ENCODE measurements at regions not wholly inside any gene's neighbourhood (a gene's known extent, or its start where the extent isn't known, plus 50 kb on each side); places are given as distances from the start of the nearest gene placed in this dataset.

GRCh38 chr4:180059216-180059881, 2183.9 kb upstream of the TENM3 start:
- Histone ChIP-seq H3K27ac (peak overlapping the region in 1 of 2 donors; percentile 80), H3K4me3 (peak overlapping the region; percentile 64 to 91 (median 86)), H3K4me1 (replicated peaks in 1 of 2) (peaks cover 0 to 8% of the 10 kb centered on the region in 2 donors)
- WGBS, 10 experiments: 0 to 1% (median 0%) methylated on average over 1 to 27 of the region's 44 CpGs; no CpG with 5 or more reads in 1 of the 10 experiments
- in situ Hi-C loops (cut with MboI; ENCODE audit: low pct_unique_long_range_greater_than_20kb in 2 of 9, low sequenced_read_pairs in 9 of 9, unreplicated experiment in 9 of 9): no loop called here
- ATAC-seq (replicated peaks in 6 of 8): peak in 6 of 8 experiments; percentile 8 to 15 (median 11)

- ATAC-seq (replicated peaks in 6 of 8): no peak
- peak overlapping the region; percentile 64 to 91 (median 86) for H3K4me3 ChIP-seq
- in situ Hi-C loops (cut with MboI; ENCODE audit: low pct_unique_long_range_greater_than_20kb in 2 of 9, low sequenced_read_pairs in 9 of 9, unreplicated experiment in 9 of 9): no loop called here
- no peak overlapping the region for H3K27ac ChIP-seq
- H3K4me1 ChIP-seq (replicated peaks in 1 of 2): peaks cover 0 to 8% of the 10 kb centered on the region in 2 donors
- 2 to 29% (median 8%) methylated on average over 2 to 6 of the region's 6 CpGs for WGBS, 10 experiments
Measured at GRCh38 chr4:180060159-180060889, 2182.9 kb upstream of the TENM3 start.

GRCh38 chr4:180081072-180081471, 2162.1 kb upstream of the TENM3 start:
- H3K27ac ChIP-seq: no peak overlapping the region
- peaks cover 0 to 4% of the 10 kb centered on the region in 2 donors for H3K4me1 ChIP-seq (replicated peaks in 1 of 2)
- H3K4me3 ChIP-seq: no peak overlapping the region
- in situ Hi-C loops (cut with MboI; ENCODE audit: low pct_unique_long_range_greater_than_20kb in 2 of 9, low sequenced_read_pairs in 9 of 9, unreplicated experiment in 9 of 9): no loop called here
- WGBS, 10 experiments: 0 to 57% (median 25%) methylated on average over 1 to 2 of the region's 2 CpGs; no CpG with 5 or more reads in 1 of the 10 experiments
- no peak for ATAC-seq (replicated peaks in 6 of 8)

GRCh38 chr4:180084561-180084960, 2158.6 kb upstream of the TENM3 start:
- Histone ChIP-seq H3K4me3 (no peak overlapping the region), H3K4me1 (replicated peaks in 1 of 2) (peaks cover 0 to 4% of the 10 kb centered on the region in 2 donors), H3K27ac (no peak overlapping the region)
- WGBS, 10 experiments: 4 to 100% (median 52%) methylated on average over 1 to 4 of the region's 4 CpGs
- peak in 1 of 8 experiments; percentile 46 for ATAC-seq (replicated peaks in 6 of 8)
- in situ Hi-C loops (cut with MboI; ENCODE audit: low pct_unique_long_range_greater_than_20kb in 2 of 9, low sequenced_read_pairs in 9 of 9, unreplicated experiment in 9 of 9): no loop called here

- Histone ChIP-seq H3K4me1 (replicated peaks in 1 of 2) (peaks cover 0 to 4% of the 10 kb centered on the region in 2 donors), H3K27ac (no peak overlapping the region), H3K4me3 (no peak overlapping the region)
- in situ Hi-C loops (cut with MboI; ENCODE audit: low pct_unique_long_range_greater_than_20kb in 2 of 9, low sequenced_read_pairs in 9 of 9, unreplicated experiment in 9 of 9): no loop called here
- 0 to 77% (median 40%) methylated on average over 1 to 2 of the region's 2 CpGs for WGBS, 10 experiments
- no peak for ATAC-seq (replicated peaks in 6 of 8)
Measured at GRCh38 chr4:180086480-180087190, 2156.6 kb upstream of the TENM3 start.

GRCh38 chr4:180098586-180098985, 2144.6 kb upstream of the TENM3 start:
- no peak overlapping the region for H3K27ac ChIP-seq
- H3K4me3 ChIP-seq: no peak overlapping the region
- no peak for ATAC-seq (replicated peaks in 6 of 8)
- H3K4me1 ChIP-seq (replicated peaks in 1 of 2): no peaks in the 10 kb centered on the region
- in situ Hi-C loops (cut with MboI; ENCODE audit: low pct_unique_long_range_greater_than_20kb in 2 of 9, low sequenced_read_pairs in 9 of 9, unreplicated experiment in 9 of 9): no loop called here

- Histone ChIP-seq H3K27ac (no peak overlapping the region), H3K4me3 (no peak overlapping the region), H3K4me1 (replicated peaks in 1 of 2) (no peaks in the 10 kb centered on the region)
- no peak for ATAC-seq (replicated peaks in 6 of 8)
- WGBS, 10 experiments: 18 to 100% (median 78%) methylated on average over 1 to 5 of the region's 5 CpGs; no CpG with 5 or more reads in 2 of the 10 experiments
- in situ Hi-C loops (cut with MboI; ENCODE audit: low pct_unique_long_range_greater_than_20kb in 2 of 9, low sequenced_read_pairs in 9 of 9, unreplicated experiment in 9 of 9): no loop called here
Measured at GRCh38 chr4:180099957-180100356, 2143.2 kb upstream of the TENM3 start.

GRCh38 chr4:180100433-180101344, 2142.5 kb upstream of the TENM3 start:
- Histone ChIP-seq H3K4me3 (no peak overlapping the region), H3K27ac (no peak overlapping the region), H3K4me1 (replicated peaks in 1 of 2) (no peaks in the 10 kb centered on the region)
- WGBS, 10 experiments: 63 to 100% (median 100%) methylated on average over 1 to 5 of the region's 22 CpGs; no CpG with 5 or more reads in 6 of the 10 experiments
- in situ Hi-C loops (cut with MboI; ENCODE audit: low pct_unique_long_range_greater_than_20kb in 2 of 9, low sequenced_read_pairs in 9 of 9, unreplicated experiment in 9 of 9): no loop called here
- peak in 1 of 8 experiments; percentile 9 for ATAC-seq (replicated peaks in 6 of 8)

- Histone ChIP-seq H3K4me1 (replicated peaks in 1 of 2) (no peaks in the 10 kb centered on the region), H3K4me3 (no peak overlapping the region), H3K27ac (no peak overlapping the region)
- peak in 1 of 8 experiments; percentile 33 for ATAC-seq (replicated peaks in 6 of 8)
- in situ Hi-C loops (cut with MboI; ENCODE audit: low pct_unique_long_range_greater_than_20kb in 2 of 9, low sequenced_read_pairs in 9 of 9, unreplicated experiment in 9 of 9): no loop called here
- WGBS, 10 experiments: 11 to 100% (median 77%) methylated on average over 1 to 9 of the region's 28 CpGs; no CpG with 5 or more reads in 7 of the 10 experiments
Measured at GRCh38 chr4:180101348-180102083, 2141.7 kb upstream of the TENM3 start.

GRCh38 chr4:180103794-180104193, 2139.4 kb upstream of the TENM3 start:
- Histone ChIP-seq H3K4me1 (replicated peaks in 1 of 2) (no peaks in the 10 kb centered on the region), H3K4me3 (no peak overlapping the region), H3K27ac (no peak overlapping the region)
- ATAC-seq (replicated peaks in 6 of 8): no peak
- WGBS, 10 experiments: 0 to 100% (median 89%) methylated on average over 1 to 3 of the region's 3 CpGs
- in situ Hi-C loops (cut with MboI; ENCODE audit: low pct_unique_long_range_greater_than_20kb in 2 of 9, low sequenced_read_pairs in 9 of 9, unreplicated experiment in 9 of 9): no loop called here

- Histone ChIP-seq H3K4me1 (replicated peaks in 1 of 2) (no peaks in the 10 kb centered on the region), H3K4me3 (no peak overlapping the region), H3K27ac (no peak overlapping the region)
- no peak for ATAC-seq (replicated peaks in 6 of 8)
- WGBS, 10 experiments: 0 to 100% (median 87%) methylated on average over 1 to 3 of the region's 3 CpGs
- in situ Hi-C loops (cut with MboI; ENCODE audit: low pct_unique_long_range_greater_than_20kb in 2 of 9, low sequenced_read_pairs in 9 of 9, unreplicated experiment in 9 of 9): no loop called here
Measured at GRCh38 chr4:180105362-180105761, 2137.8 kb upstream of the TENM3 start.

- 0 to 100% (median 65%) methylated on average over 1 to 2 of the region's 2 CpGs; no CpG with 5 or more reads in 2 of the 10 experiments for WGBS, 10 experiments
- H3K4me3 ChIP-seq: no peak overlapping the region
- no peaks in the 10 kb centered on the region for H3K4me1 ChIP-seq (replicated peaks in 1 of 2)
- peak in 2 of 8 experiments; percentile 62 to 71 for ATAC-seq (replicated peaks in 6 of 8)
- H3K27ac ChIP-seq: no peak overlapping the region
- in situ Hi-C loops (cut with MboI; ENCODE audit: low pct_unique_long_range_greater_than_20kb in 2 of 9, low sequenced_read_pairs in 9 of 9, unreplicated experiment in 9 of 9): no loop called here
Measured at GRCh38 chr4:180106122-180106521, 2137.1 kb upstream of the TENM3 start.
